Right lobe of liver (tissue), 4 donors: ENCODE measurements at regions not wholly inside any gene's neighbourhood (a gene's known extent, or its start where the extent isn't known, plus 50 kb on each side); places are given as distances from the start of the nearest gene placed in this dataset.

Experiments
- CTCF ChIP-seq, 4 donors: fragments of 200-600 bp in 3 of 4; fragments of 450-650 bp in 1 of 4; IDR thresholded peaks; one replicate each; pipeline versions ENCODE4 v1.5.1 to v1.8.0; 2016 to 2022; ENCODE audit warnings: antibody characterized with exemption in 4 of 4, mild to moderate bottlenecking in 2 of 4
- POLR2A ChIP-seq: fragments of 450-650 bp; IDR thresholded peaks from one replicate; pipeline ENCODE4 v1.6.1; 2017; ENCODE audit warnings: antibody characterized with exemption, mild to moderate bottlenecking
- donor health status: DM: no; HTN: no; CAD: no.
- donor health status: DM: no; HTN: no; CAD: no.
- donor health status: DM: no; HTN: yes; CAD: no.

- TF ChIP-seq CTCF (IDR thresholded peaks at IDR 0.05): no peak
- no peak for TF ChIP-seq POLR2A
Measured at GRCh38 chr3:73813291-73813690, 188.6 kb upstream of the PDZRN3 start.
